ENCODE measurements at regions not wholly inside any gene's neighbourhood (a gene's known extent, or its start where the extent isn't known, plus 50 kb on each side); places are given as distances from the start of the nearest gene placed in this dataset.

GRCh38 chr6:23983735-23984134 lies 142.3 kb upstream of the NRSN1 start:
- no peak overlapping the region for H3K4me3 ChIP-seq (ENCODE audit: low read depth, low read length)
- no peak for TF ChIP-seq CTCF (IDR thresholded peaks at IDR 0.05; ENCODE audit: insufficient read depth, low read depth, low read length)
- no peak for DNase-seq (ENCODE audit: low read depth)

- DNase-seq (ENCODE audit: low read depth): no peak
- no peak for TF ChIP-seq CTCF (IDR thresholded peaks at IDR 0.05; ENCODE audit: insufficient read depth, low read depth, low read length)
Measured at GRCh38 chr6:23985015-23985414, 141.0 kb upstream of the NRSN1 start.

GRCh38 chr6:23989885-23990533 lies 136.0 kb upstream of the NRSN1 start:
- no peak for DNase-seq (ENCODE audit: low read depth)
- no peak overlapping the region for H3K4me3 ChIP-seq (ENCODE audit: low read depth, low read length)
- TF ChIP-seq CTCF (IDR thresholded peaks at IDR 0.05; ENCODE audit: insufficient read depth, low read depth, low read length): no peak

More at GRCh38 chr6:23985015-23985414, 141.0 kb upstream of the NRSN1 start:
- no peak overlapping the region for H3K4me3 ChIP-seq (ENCODE audit: low read depth, low read length)

- no peak for TF ChIP-seq CTCF (IDR thresholded peaks at IDR 0.05; ENCODE audit: insufficient read depth, low read depth, low read length)
Measured at GRCh38 chr6:23994013-23994412, 132.0 kb upstream of the NRSN1 start.

GRCh38 chr6:24004062-24004461 lies 122.0 kb upstream of the NRSN1 start:
- no peak for DNase-seq (ENCODE audit: low read depth)
- no peak for TF ChIP-seq CTCF (IDR thresholded peaks at IDR 0.05; ENCODE audit: insufficient read depth, low read depth, low read length)
- no peak overlapping the region for H3K4me3 ChIP-seq (ENCODE audit: low read depth, low read length)

More at GRCh38 chr6:23994013-23994412, 132.0 kb upstream of the NRSN1 start:
- DNase-seq (ENCODE audit: low read depth): no peak
- no peak overlapping the region for H3K4me3 ChIP-seq (ENCODE audit: low read depth, low read length)

- TF ChIP-seq CTCF (IDR thresholded peaks at IDR 0.05; ENCODE audit: insufficient read depth, low read depth, low read length): no peak
- H3K4me3 ChIP-seq (ENCODE audit: low read depth, low read length): no peak overlapping the region
- DNase-seq (ENCODE audit: low read depth): no peak
Measured at GRCh38 chr6:24004659-24005058, 121.4 kb upstream of the NRSN1 start.

GRCh38 chr6:24006254-24006653 lies 119.8 kb upstream of the NRSN1 start:
- DNase-seq (ENCODE audit: low read depth): no peak
- no peak for TF ChIP-seq CTCF (IDR thresholded peaks at IDR 0.05; ENCODE audit: insufficient read depth, low read depth, low read length)

More at GRCh38 chr6:24006254-24006653, 119.8 kb upstream of the NRSN1 start:
- no peak overlapping the region for H3K4me3 ChIP-seq (ENCODE audit: low read depth, low read length)

Measured in fibroblast of villous mesenchyme (primary cell).